Myocyte (in vitro differentiated cells): ENCODE measurements at regions not wholly inside any gene's neighbourhood (a gene's known extent, or its start where the extent isn't known, plus 50 kb on each side); places are given as distances from the start of the nearest gene placed in this dataset.
A peak's percentile ranks its signal among the peaks of the same experiment; 100 is the strongest.

Experiments
- DNase-seq: peaks from one replicate; pipeline ENCODE4 v3.0.0-alpha.2; 2012; ENCODE audit warnings: low read depth

GRCh38 chr9:106588626-106589025 lies 274.3 kb upstream of the ZNF462 start:
- DNase-seq, result peak; percentile 14

- DNase-seq, result no peak
Observed at GRCh38 chr9:106590759-106591505, 272.0 kb upstream of the ZNF462 start.

GRCh38 chr9:106593201-106593600 lies 269.8 kb upstream of the ZNF462 start:
- no peak for DNase-seq

GRCh38 chr9:106596984-106597383 lies 266.0 kb upstream of the ZNF462 start:
- peak; percentile 20 for DNase-seq

GRCh38 chr9:106600955-106601560 lies 261.9 kb upstream of the ZNF462 start:
- no peak for DNase-seq

- no peak for DNase-seq
Observed at GRCh38 chr9:106602344-106602743, 260.6 kb upstream of the ZNF462 start.

- no peak for DNase-seq
Observed at GRCh38 chr9:106613250-106613737, 249.7 kb upstream of the ZNF462 start.

GRCh38 chr9:106615118-106615889 lies 247.7 kb upstream of the ZNF462 start:
- DNase-seq, result no peak

GRCh38 chr9:106616026-106616425 lies 246.9 kb upstream of the ZNF462 start:
- no peak for DNase-seq

GRCh38 chr9:106616851-106617345 lies 246.1 kb upstream of the ZNF462 start:
- no peak for DNase-seq

GRCh38 chr9:106619211-106619610 lies 243.8 kb upstream of the ZNF462 start:
- DNase-seq, result no peak

GRCh38 chr9:106620081-106620480 lies 242.9 kb upstream of the ZNF462 start:
- no peak for DNase-seq

- DNase-seq, result no peak
Observed at GRCh38 chr9:106620866-106621265, 242.1 kb upstream of the ZNF462 start.

- DNase-seq, result peak; percentile 41
Observed at GRCh38 chr9:106621313-106622163, 241.4 kb upstream of the ZNF462 start.

GRCh38 chr9:106622164-106622487 lies 240.8 kb upstream of the ZNF462 start:
- no peak for DNase-seq

- no peak for DNase-seq
Observed at GRCh38 chr9:106623558-106623957, 239.4 kb upstream of the ZNF462 start.

GRCh38 chr9:106625259-106625789 lies 237.6 kb upstream of the ZNF462 start:
- no peak for DNase-seq

GRCh38 chr9:106626936-106627335 lies 236.0 kb upstream of the ZNF462 start:
- no peak for DNase-seq

- DNase-seq, result no peak
Observed at GRCh38 chr9:106632621-106633020, 230.3 kb upstream of the ZNF462 start.

- DNase-seq, result no peak
Observed at GRCh38 chr9:106634183-106634582, 228.8 kb upstream of the ZNF462 start.

- no peak for DNase-seq
Observed at GRCh38 chr9:106634641-106635040, 228.3 kb upstream of the ZNF462 start.
